Daoy (cell line): ENCODE measurements at regions not wholly inside any gene's neighbourhood (a gene's known extent, or its start where the extent isn't known, plus 50 kb on each side); places are given as distances from the start of the nearest gene placed in this dataset.
A peak's percentile ranks its signal among the peaks of the same experiment; 100 is the strongest.
"Not testable (repeated sequence)": the region's sequence is repeated elsewhere in the genome, so short reads cannot be mapped to it uniquely, and the experiment has no call there.

Experiments used
- DNase-seq: peaks from one replicate; pipeline ENCODE4 v3.0.0-alpha.2; 2015; ENCODE audit warnings: low read depth

GRCh38 chr5:102617191-102618187 is 118.7 kb upstream of the SLCO6A1 start:
- DNase-seq = no peak

- DNase-seq = no peak
Observed at GRCh38 chr5:102622262-102622661, 123.5 kb upstream of the SLCO6A1 start.

GRCh38 chr5:102623329-102624065 is 124.7 kb upstream of the SLCO6A1 start:
- no peak for DNase-seq

GRCh38 chr5:102624405-102624804 is 125.6 kb upstream of the SLCO6A1 start:
- no peak for DNase-seq

- no peak for DNase-seq
Observed at GRCh38 chr5:102625468-102625867, 126.7 kb upstream of the SLCO6A1 start.

GRCh38 chr5:102625928-102626327 is 127.1 kb upstream of the SLCO6A1 start:
- no peak for DNase-seq

GRCh38 chr5:102627315-102627714 is 127.8 kb upstream of the PAM start:
- DNase-seq = peak; percentile 3

GRCh38 chr5:102628441-102629175 is 126.5 kb upstream of the PAM start:
- no peak for DNase-seq

- DNase-seq = no peak
Observed at GRCh38 chr5:102629827-102630605, 125.1 kb upstream of the PAM start.

- not testable (repeated sequence) for DNase-seq
Observed at GRCh38 chr5:102635399-102635798, 119.7 kb upstream of the PAM start.

- no peak for DNase-seq
Observed at GRCh38 chr5:102638316-102638715, 116.8 kb upstream of the PAM start.

GRCh38 chr5:102638912-102639652 is 116.0 kb upstream of the PAM start:
- DNase-seq = no peak

GRCh38 chr5:102649731-102650130 is 105.4 kb upstream of the PAM start:
- no peak for DNase-seq

GRCh38 chr5:102651466-102651865 is 103.6 kb upstream of the PAM start:
- DNase-seq = no peak

GRCh38 chr5:102654559-102655349 is 100.4 kb upstream of the PAM start:
- DNase-seq = no peak

GRCh38 chr5:102659151-102659550 is 96.0 kb upstream of the PAM start:
- DNase-seq = no peak

- DNase-seq = no peak
Observed at GRCh38 chr5:102660111-102660510, 95.0 kb upstream of the PAM start.

GRCh38 chr5:102663749-102664530 is 91.2 kb upstream of the PAM start:
- no peak for DNase-seq
